ENCODE measurements at regions not wholly inside any gene's neighbourhood (a gene's known extent, or its start where the extent isn't known, plus 50 kb on each side); places are given as distances from the start of the nearest gene placed in this dataset.
A peak's percentile ranks its signal among the peaks of the same experiment; 100 is the strongest.

DNA sequence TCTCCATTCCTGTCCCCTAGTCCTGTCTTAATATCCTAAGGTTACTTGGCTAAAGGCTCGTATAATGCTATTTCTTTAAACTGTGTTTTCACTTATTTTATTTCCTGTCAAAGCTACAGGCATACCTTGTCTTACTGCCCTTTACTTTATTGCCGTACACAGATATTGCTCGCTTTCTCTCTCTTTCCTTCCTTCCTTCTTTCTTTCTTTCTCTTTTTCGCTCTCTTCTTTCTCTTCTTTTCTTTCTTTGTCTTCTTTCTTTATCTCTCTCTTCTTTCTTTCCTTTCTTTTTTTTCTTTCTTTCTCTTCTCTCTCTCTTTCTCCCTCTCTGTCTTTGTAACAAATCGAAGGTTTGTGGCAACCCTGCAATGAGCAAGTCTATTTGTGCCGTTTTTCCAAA is 123.9 kb upstream of the ARHGAP5 start:
- no peaks in the 10 kb centered on the region for H3K36me3 ChIP-seq (ENCODE audit: control insufficient read depth in 1 of 2, insufficient read depth in 2 of 2, low read length in 2 of 2)
- no peak overlapping the region for H2AK5ac ChIP-seq (ENCODE audit: low read length)
- no CpG with 5 or more reads among the region's 6 CpGs for WGBS (ENCODE audit: extremely low coverage, insufficient coverage, insufficient read length)
- no peak overlapping the region for H2BK12ac ChIP-seq (ENCODE audit: low read length)
- H2AFZ ChIP-seq (ENCODE audit: insufficient read depth, low read length, poor library complexity), result no peak overlapping the region
- no peak overlapping the region for H3K4me2 ChIP-seq (ENCODE audit: low read length)
- no peak for DNase-seq
- no peak overlapping the region for H3K4ac ChIP-seq (ENCODE audit: low read depth, low read length)
- H3K27me3 ChIP-seq (ENCODE audit: insufficient read depth, low read length), result no peaks in the 10 kb centered on the region
- H3K14ac ChIP-seq (ENCODE audit: low read length), result no peak overlapping the region
- H4K8ac ChIP-seq (ENCODE audit: low read depth, low read length), result no peak overlapping the region
- no peaks in the 10 kb centered on the region for H3K9me3 ChIP-seq (ENCODE audit: insufficient read depth, low read depth, low read length)
- H3K27ac ChIP-seq (ENCODE audit: low read depth, low read length), result no peak overlapping the region
- no peak overlapping the region for H3K4me3 ChIP-seq (ENCODE audit: low read depth, low read length)
- peaks cover 9 to 16% of the 10 kb centered on the region in 2 experiments for H3K4me1 ChIP-seq (ENCODE audit: control insufficient read depth in 1 of 2, insufficient read depth in 2 of 2, low read length in 2 of 2)
- no peak overlapping the region for H2BK5ac ChIP-seq (ENCODE audit: low read depth, low read length, poor library complexity)
- no peak overlapping the region for H4K12ac ChIP-seq (ENCODE audit: low read depth, low read length)
- no peak overlapping the region for H3K9ac ChIP-seq (ENCODE audit: low read length)
- H4K91ac ChIP-seq (ENCODE audit: low read depth, low read length), result no peak overlapping the region
- peaks cover 5% of the 10 kb centered on the region for H3K79me1 ChIP-seq (ENCODE audit: low read length)
- H3K23ac ChIP-seq (ENCODE audit: low read length), result no peak overlapping the region
- no peak overlapping the region for H2BK120ac ChIP-seq (ENCODE audit: insufficient read depth, low read length, poor library complexity)
- no peaks in the 10 kb centered on the region for H3K79me2 ChIP-seq (ENCODE audit: control insufficient read depth, insufficient read depth, low read length, poor library complexity)
- H3K18ac ChIP-seq (ENCODE audit: low read length), result no peak overlapping the region

DNA sequence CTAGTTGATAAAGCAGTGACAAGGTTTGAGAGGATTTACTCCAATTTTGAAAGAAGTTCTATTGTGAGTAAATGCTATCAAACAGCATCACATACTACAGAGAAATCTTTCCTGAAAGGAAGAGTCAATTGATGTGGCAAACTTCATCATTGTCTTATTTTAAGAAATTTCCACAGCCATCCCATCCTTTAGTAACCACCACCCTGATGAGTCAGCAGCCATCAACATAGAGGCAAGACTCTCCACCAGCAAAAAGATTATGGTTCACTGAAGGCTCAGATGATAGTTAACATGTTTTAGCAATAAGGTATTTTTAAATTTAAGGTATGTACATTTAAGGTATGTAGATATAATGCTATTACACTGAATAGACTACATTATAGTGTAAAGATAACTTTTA is 122.1 kb upstream of the ARHGAP5 start:
- H3K79me1 ChIP-seq (ENCODE audit: low read length), result peaks cover 5% of the 10 kb centered on the region
- H3K4me3 ChIP-seq (ENCODE audit: low read depth, low read length), result no peak overlapping the region
- H2AK5ac ChIP-seq (ENCODE audit: low read length), result no peak overlapping the region
- H3K14ac ChIP-seq (ENCODE audit: low read length), result no peak overlapping the region
- no peaks in the 10 kb centered on the region for H3K9me3 ChIP-seq (ENCODE audit: insufficient read depth, low read depth, low read length)
- no peak overlapping the region for H3K23ac ChIP-seq (ENCODE audit: low read length)
- DNase-seq, result no peak
- H2BK12ac ChIP-seq (ENCODE audit: low read length), result no peak overlapping the region
- no peak overlapping the region for H3K4ac ChIP-seq (ENCODE audit: low read depth, low read length)
- H3K36me3 ChIP-seq (ENCODE audit: control insufficient read depth in 1 of 2, insufficient read depth in 2 of 2, low read length in 2 of 2), result no peaks in the 10 kb centered on the region
- no peak overlapping the region for H2BK120ac ChIP-seq (ENCODE audit: insufficient read depth, low read length, poor library complexity)
- peaks cover 9 to 13% of the 10 kb centered on the region in 2 experiments for H3K4me1 ChIP-seq (ENCODE audit: control insufficient read depth in 1 of 2, insufficient read depth in 2 of 2, low read length in 2 of 2)
- no peak overlapping the region for H3K27ac ChIP-seq (ENCODE audit: low read depth, low read length)
- no peak overlapping the region for H4K91ac ChIP-seq (ENCODE audit: low read depth, low read length)
- H3K18ac ChIP-seq (ENCODE audit: low read length), result no peak overlapping the region
- H4K8ac ChIP-seq (ENCODE audit: low read depth, low read length), result no peak overlapping the region
- H3K27me3 ChIP-seq (ENCODE audit: insufficient read depth, low read length), result no peaks in the 10 kb centered on the region
- H2BK5ac ChIP-seq (ENCODE audit: low read depth, low read length, poor library complexity), result no peak overlapping the region
- no peaks in the 10 kb centered on the region for H3K79me2 ChIP-seq (ENCODE audit: control insufficient read depth, insufficient read depth, low read length, poor library complexity)
- H3K9ac ChIP-seq (ENCODE audit: low read length), result no peak overlapping the region
- no peak overlapping the region for H3K4me2 ChIP-seq (ENCODE audit: low read length)
- no peak overlapping the region for H4K12ac ChIP-seq (ENCODE audit: low read depth, low read length)
- no peak overlapping the region for H2AFZ ChIP-seq (ENCODE audit: insufficient read depth, low read length, poor library complexity)

DNA sequence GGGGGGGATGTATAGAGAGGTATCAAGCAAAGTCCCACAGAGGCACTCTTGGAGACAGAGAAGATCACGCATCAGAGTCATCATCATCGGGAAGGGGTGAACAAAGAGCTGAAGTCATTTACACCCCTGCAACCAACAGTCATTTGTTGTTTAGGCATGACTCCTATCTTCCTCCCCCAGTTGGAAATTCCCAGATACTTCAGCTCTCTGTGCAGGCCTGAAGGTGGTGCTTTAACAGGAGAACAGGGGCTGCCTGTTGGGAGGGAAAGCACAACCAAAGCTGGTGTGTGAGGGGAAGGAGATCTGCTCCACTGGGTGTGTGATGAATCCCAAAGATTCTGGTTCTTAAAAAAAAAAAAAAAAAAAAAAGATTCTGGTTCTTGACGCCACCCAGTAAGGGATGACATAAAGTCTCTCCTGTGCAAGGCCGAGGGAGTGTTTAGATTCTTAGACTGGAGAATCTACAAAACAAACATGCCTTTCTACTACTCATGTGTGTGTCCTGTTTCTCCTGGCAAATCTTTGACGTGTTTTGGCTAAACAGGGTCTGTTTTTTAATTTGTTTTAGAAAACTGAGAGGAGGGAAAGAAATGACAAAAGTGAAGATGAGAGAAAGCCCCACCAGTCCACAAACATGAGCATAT is 121.0 kb upstream of the ARHGAP5 start:
- no CpG with 5 or more reads among the region's 5 CpGs for WGBS (ENCODE audit: extremely low coverage, insufficient coverage, insufficient read length)
- Histone ChIP-seq H2BK120ac (ENCODE audit: insufficient read depth, low read length, poor library complexity) (no peak overlapping the region), H3K79me2 (ENCODE audit: control insufficient read depth, insufficient read depth, low read length, poor library complexity) (no peaks in the 10 kb centered on the region), H3K9me3 (ENCODE audit: insufficient read depth, low read depth, low read length) (no peaks in the 10 kb centered on the region), H3K4ac (ENCODE audit: low read depth, low read length) (no peak overlapping the region), H4K12ac (ENCODE audit: low read depth, low read length) (no peak overlapping the region), H3K4me2 (ENCODE audit: low read length) (no peak overlapping the region), H3K23ac (ENCODE audit: low read length) (no peak overlapping the region), H3K14ac (ENCODE audit: low read length) (no peak overlapping the region), H3K9ac (ENCODE audit: low read length) (no peak overlapping the region), H2BK5ac (ENCODE audit: low read depth, low read length, poor library complexity) (no peak overlapping the region), H2BK12ac (ENCODE audit: low read length) (no peak overlapping the region), H4K8ac (ENCODE audit: low read depth, low read length) (no peak overlapping the region), H3K27ac (ENCODE audit: low read depth, low read length) (no peak overlapping the region), H2AFZ (ENCODE audit: insufficient read depth, low read length, poor library complexity) (no peak overlapping the region), H3K27me3 (ENCODE audit: insufficient read depth, low read length) (no peaks in the 10 kb centered on the region), H4K91ac (ENCODE audit: low read depth, low read length) (no peak overlapping the region), H3K79me1 (ENCODE audit: low read length) (no peaks in the 10 kb centered on the region), H3K18ac (ENCODE audit: low read length) (no peak overlapping the region), H3K36me3 (ENCODE audit: control insufficient read depth in 1 of 2, insufficient read depth in 2 of 2, low read length in 2 of 2) (no peaks in the 10 kb centered on the region), H2AK5ac (ENCODE audit: low read length) (no peak overlapping the region), H3K4me3 (ENCODE audit: low read depth, low read length) (no peak overlapping the region), H3K4me1 (ENCODE audit: control insufficient read depth in 1 of 2, insufficient read depth in 2 of 2, low read length in 2 of 2) (peaks cover under 1 to 5% of the 10 kb centered on the region in 2 experiments)
- no peak for DNase-seq

GRCh38 chr14:31957565-31957964 is 119.5 kb upstream of the ARHGAP5 start:
- Histone ChIP-seq H2AK5ac (ENCODE audit: low read length) (no peak overlapping the region), H3K4ac (ENCODE audit: low read depth, low read length) (no peak overlapping the region), H4K91ac (ENCODE audit: low read depth, low read length) (no peak overlapping the region), H4K12ac (ENCODE audit: low read depth, low read length) (no peak overlapping the region), H3K79me2 (ENCODE audit: control insufficient read depth, insufficient read depth, low read length, poor library complexity) (no peaks in the 10 kb centered on the region), H3K4me3 (ENCODE audit: low read depth, low read length) (no peak overlapping the region), H3K9me3 (ENCODE audit: insufficient read depth, low read depth, low read length) (no peaks in the 10 kb centered on the region), H3K36me3 (ENCODE audit: control insufficient read depth in 1 of 2, insufficient read depth in 2 of 2, low read length in 2 of 2) (no peaks in the 10 kb centered on the region), H3K4me1 (ENCODE audit: control insufficient read depth in 1 of 2, insufficient read depth in 2 of 2, low read length in 2 of 2) (no peaks in the 10 kb centered on the region), H2AFZ (ENCODE audit: insufficient read depth, low read length, poor library complexity) (no peak overlapping the region), H2BK5ac (ENCODE audit: low read depth, low read length, poor library complexity) (no peak overlapping the region), H3K9ac (ENCODE audit: low read length) (no peak overlapping the region), H3K4me2 (ENCODE audit: low read length) (no peak overlapping the region), H3K14ac (ENCODE audit: low read length) (no peak overlapping the region), H3K27ac (ENCODE audit: low read depth, low read length) (no peak overlapping the region), H3K18ac (ENCODE audit: low read length) (no peak overlapping the region), H3K79me1 (ENCODE audit: low read length) (no peaks in the 10 kb centered on the region), H2BK120ac (ENCODE audit: insufficient read depth, low read length, poor library complexity) (no peak overlapping the region), H2BK12ac (ENCODE audit: low read length) (no peak overlapping the region), H3K23ac (ENCODE audit: low read length) (no peak overlapping the region), H3K27me3 (ENCODE audit: insufficient read depth, low read length) (no peaks in the 10 kb centered on the region), H4K8ac (ENCODE audit: low read depth, low read length) (no peak overlapping the region)
- peak in 1 of 2 donors; percentile 29 for DNase-seq
- no CpG with 5 or more reads among the region's 2 CpGs for WGBS (ENCODE audit: extremely low coverage, insufficient coverage, insufficient read length)
